ENCODE measurements at regions not wholly inside any gene's neighbourhood (a gene's known extent, or its start where the extent isn't known, plus 50 kb on each side); places are given as distances from the start of the nearest gene placed in this dataset.
"Not testable (repeated sequence)": the region's sequence is repeated elsewhere in the genome, so short reads cannot be mapped to it uniquely, and the experiment has no call there.

- no peak overlapping the region for H3K4me3 ChIP-seq (ENCODE audit: low read depth, low read length)
- DNase-seq (ENCODE audit: low read depth), result no peak
Measured at GRCh38 chr2:149872638-149873150, 285.1 kb upstream of the MMADHC start.

- no peak overlapping the region for H3K4me3 ChIP-seq (ENCODE audit: low read depth, low read length)
- no peak for DNase-seq (ENCODE audit: low read depth)
Measured at GRCh38 chr2:149872041-149872440, 284.5 kb upstream of the MMADHC start.

DNA sequence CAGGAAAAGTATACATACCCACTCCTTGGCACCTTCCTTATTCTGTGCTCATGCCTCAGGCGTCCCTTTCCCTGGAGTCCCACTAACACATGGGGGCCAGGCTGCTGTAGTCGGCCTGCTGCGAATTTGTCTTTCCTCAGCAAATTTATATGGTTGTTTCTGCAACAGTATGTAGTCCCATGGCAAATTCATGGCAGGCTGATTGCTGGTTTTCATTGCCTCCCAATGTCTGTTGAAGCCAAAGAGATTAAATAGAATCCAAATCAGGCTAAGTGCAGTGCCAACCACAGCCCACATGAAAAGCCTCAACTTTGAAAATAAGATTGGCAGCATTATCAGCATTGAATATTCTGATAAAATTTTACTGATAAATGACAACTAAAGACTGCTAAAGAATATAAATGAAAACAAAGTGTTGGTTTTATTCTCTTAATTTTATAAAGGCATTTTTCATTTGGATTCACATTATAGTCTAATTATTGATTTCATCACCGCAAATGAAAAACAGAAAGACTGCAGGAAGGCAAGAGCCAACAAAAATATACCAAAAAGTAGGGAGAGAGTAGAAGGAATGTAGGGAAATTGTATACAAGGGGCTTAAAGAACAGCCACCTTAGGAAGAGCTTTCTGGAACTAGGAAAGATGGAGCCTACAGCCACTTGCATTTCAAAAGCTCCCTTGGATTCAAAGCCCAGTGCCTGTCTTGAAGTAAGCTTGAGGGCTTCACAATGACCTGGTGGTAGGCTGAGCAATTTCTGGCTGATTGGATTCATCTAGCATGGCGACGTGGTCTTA, 283.7 kb upstream of the MMADHC start:
- H3K4me3 ChIP-seq (ENCODE audit: low read depth, low read length), result no peak overlapping the region
- no peak for DNase-seq (ENCODE audit: low read depth)

DNA sequence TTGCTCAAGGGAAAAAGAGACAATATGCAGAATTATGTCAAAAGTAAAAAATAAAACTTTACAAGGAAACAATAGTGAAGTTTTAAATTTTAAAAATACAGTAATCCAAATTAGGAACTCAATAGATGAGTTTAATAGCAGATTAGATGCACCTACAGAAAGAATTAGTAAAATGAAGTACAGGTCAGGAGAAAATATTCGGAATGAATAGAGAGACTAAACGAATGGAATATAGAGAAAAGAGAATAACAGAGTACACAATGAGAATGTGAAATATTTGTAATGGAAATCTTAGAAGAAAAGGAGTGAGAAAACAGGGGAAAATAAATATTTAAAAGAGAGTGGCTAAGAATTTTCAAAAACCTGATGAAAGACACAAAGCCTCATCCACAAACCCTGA, 275.7 kb upstream of the MMADHC start:
- H3K4me3 ChIP-seq (ENCODE audit: low read depth, low read length), result no peak overlapping the region

GRCh38 chr2:149861034-149861433, 273.5 kb upstream of the MMADHC start:
- H3K4me3 ChIP-seq (ENCODE audit: low read depth, low read length), result no peak overlapping the region
- no peak for DNase-seq (ENCODE audit: low read depth)

More for the DNA sequence above, 275.7 kb upstream of the MMADHC start:
- no peak for DNase-seq (ENCODE audit: low read depth)

GRCh38 chr2:149860276-149860921, 272.8 kb upstream of the MMADHC start:
- H3K4me3 ChIP-seq (ENCODE audit: low read depth, low read length), result no peak overlapping the region
- peak; percentile 70 for DNase-seq (ENCODE audit: low read depth)

DNA sequence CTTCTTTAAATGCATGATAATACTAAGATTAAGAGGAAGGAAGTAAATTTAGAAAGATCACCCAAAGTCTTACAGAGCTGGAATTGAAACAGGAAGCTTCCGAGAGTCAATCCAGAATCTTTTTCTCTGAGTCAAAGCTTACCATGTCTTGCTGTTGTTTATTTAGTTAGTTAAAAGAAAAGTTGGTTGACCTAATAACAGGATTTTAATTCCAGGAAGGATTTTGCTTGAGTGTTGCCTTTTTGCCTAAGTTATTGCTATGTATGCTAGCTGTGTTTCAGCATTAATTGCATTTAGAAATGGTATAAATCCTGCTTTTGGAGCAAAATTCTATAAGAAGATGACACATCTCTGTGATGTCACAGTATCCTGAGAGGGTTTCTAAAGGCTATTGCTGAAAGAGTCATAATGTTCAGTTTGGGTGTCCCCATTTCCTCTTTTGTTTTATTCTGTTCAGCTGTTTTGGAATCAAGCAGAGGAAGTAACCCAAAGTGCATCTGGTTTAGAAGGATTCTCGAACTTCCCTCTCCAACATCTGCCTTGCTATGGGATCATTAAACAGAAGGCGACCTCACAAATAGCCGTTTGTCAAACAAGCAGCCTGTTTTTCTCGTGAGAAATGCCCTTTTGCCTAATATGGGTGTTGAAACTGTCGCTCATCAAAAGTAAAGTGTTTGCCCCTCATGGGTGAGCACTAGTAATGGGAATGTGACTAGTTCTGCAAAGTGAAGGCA, 271.5 kb upstream of the MMADHC start:
- H3K4me3 ChIP-seq (ENCODE audit: low read depth, low read length), result no peak overlapping the region
- DNase-seq (ENCODE audit: low read depth), result peak; percentile 39

DNA sequence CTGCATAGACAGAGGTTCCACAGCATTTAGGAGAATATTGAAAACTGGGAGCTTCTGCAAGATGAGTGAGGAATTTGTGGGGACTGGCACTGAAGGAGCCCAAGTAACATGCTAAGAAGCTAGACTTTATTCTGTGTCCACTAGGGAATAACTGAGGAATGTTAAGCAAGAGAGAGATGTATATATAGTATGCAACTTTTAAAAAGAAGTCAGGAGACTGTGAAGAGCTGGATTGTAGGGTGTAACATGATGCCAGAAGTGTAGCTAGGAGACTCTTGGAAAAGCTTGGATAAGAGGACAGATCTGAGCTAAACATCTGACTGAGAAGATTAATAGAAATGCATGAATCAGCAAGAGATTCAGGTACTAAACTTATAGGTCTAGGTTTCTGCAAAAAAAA, 270.6 kb upstream of the MMADHC start:
- no peak overlapping the region for H3K4me3 ChIP-seq (ENCODE audit: low read depth, low read length)
- DNase-seq (ENCODE audit: low read depth), result peak; percentile 57

DNA sequence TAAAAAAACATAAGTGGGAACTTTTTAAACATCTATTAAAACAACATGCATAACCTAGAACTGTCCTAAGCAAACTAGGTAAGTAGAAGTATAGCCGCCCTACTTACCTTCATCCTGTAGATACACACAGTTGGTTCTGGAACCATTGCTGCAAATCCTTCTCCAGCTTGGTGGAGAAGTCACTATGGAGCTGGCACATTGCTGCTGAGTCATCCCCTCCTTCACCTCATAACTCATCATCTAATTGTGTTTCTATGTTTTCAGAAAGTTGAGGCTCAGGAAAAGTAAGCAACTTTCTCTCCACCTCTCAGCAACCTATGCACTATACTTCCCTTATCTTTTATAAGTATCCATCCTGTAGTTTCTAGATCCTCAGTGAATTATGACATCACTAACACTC, 269.8 kb upstream of the MMADHC start:
- no peak for DNase-seq (ENCODE audit: low read depth)
- H3K4me3 ChIP-seq (ENCODE audit: low read depth, low read length), result no peak overlapping the region

DNA sequence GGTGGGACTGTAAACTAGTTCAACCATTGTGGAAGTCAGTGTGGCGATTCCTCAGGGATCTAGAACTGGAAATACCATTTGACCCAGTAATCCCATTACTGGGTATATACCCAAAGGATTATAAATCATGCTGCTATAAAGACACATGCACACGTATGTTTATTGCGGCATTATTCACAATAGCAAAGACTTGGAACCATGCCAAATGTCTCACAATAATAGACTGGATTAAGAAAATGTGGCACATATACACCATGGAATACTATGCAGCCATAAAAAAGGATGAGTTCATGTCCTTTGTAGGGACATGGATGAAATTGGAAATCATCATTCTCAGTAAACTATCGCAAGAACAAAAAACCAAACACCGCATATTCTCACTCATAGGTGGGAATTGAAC, 268.3 kb upstream of the MMADHC start:
- H3K4me3 ChIP-seq (ENCODE audit: low read depth, low read length); DNase-seq (ENCODE audit: low read depth): not testable (repeated sequence)

GRCh38 chr2:149849591-149849990, 262.0 kb upstream of the MMADHC start:
- no peak overlapping the region for H3K4me3 ChIP-seq (ENCODE audit: low read depth, low read length)
- no peak for DNase-seq (ENCODE audit: low read depth)

DNA sequence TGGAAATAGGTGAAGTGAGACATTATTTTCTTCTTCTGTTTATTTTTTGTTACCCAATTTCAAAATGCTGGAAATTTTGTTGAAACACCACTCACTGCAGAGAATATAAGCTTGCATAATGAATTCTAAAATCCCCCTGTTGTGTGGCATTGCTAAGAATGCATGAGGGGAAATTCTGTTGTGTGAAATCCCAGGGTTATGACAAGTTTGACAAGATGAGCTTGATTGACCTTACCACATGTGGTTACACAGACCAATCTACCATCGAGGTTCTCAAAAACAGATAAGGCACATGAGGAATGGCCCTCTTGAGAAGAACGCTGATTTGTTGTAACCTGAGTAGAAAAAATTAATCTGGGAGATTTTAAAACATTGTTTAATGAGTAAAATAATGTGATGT, 261.6 kb upstream of the MMADHC start:
- no peak for DNase-seq (ENCODE audit: low read depth)

GRCh38 chr2:149841396-149841795, 253.8 kb upstream of the MMADHC start:
- no peak for DNase-seq (ENCODE audit: low read depth)
- H3K4me3 ChIP-seq (ENCODE audit: low read depth, low read length), result no peak overlapping the region

More for the DNA sequence above, 261.6 kb upstream of the MMADHC start:
- no peak overlapping the region for H3K4me3 ChIP-seq (ENCODE audit: low read depth, low read length)

GRCh38 chr2:149832324-149832723, 244.7 kb upstream of the MMADHC start:
- DNase-seq (ENCODE audit: low read depth), result no peak

DNA sequence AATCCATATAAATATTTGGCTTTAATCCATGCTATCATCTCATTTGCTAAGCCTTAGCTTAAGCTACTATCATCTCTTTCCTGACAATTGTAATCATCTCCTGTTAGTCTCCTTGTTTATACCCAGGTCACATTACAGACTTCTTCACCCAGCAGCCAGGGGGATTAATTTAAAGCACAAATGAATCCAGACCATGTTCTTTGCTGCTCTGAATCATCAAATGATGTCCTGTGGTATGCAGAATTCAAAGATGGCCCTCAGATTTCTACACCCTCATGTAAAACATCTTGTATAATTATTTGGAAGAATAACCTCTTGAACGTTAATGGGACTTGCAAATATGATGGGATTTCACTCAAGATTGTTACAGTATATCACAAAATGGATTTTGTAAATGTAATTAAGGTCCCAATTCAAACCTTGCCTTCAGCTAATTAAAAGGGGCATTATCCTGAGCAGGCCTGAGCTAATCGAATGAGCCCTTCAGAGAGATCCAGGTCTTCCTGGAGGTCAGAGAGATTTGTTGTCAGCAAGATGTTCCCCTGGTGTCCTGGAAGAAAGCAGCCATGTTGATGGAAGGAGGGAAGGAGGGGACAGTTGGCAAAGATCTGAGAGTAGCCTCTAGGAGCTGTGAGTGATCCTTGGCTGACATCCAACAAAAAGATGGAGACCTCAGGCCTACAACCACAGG, 241.1 kb upstream of the MMADHC start:
- no peak overlapping the region for H3K4me3 ChIP-seq (ENCODE audit: low read depth, low read length)
- DNase-seq (ENCODE audit: low read depth), result peak; percentile 11

More at GRCh38 chr2:149832324-149832723, 244.7 kb upstream of the MMADHC start:
- no peak overlapping the region for H3K4me3 ChIP-seq (ENCODE audit: low read depth, low read length)

GRCh38 chr2:149827585-149828126, 240.1 kb upstream of the MMADHC start:
- DNase-seq (ENCODE audit: low read depth), result no peak

DNA sequence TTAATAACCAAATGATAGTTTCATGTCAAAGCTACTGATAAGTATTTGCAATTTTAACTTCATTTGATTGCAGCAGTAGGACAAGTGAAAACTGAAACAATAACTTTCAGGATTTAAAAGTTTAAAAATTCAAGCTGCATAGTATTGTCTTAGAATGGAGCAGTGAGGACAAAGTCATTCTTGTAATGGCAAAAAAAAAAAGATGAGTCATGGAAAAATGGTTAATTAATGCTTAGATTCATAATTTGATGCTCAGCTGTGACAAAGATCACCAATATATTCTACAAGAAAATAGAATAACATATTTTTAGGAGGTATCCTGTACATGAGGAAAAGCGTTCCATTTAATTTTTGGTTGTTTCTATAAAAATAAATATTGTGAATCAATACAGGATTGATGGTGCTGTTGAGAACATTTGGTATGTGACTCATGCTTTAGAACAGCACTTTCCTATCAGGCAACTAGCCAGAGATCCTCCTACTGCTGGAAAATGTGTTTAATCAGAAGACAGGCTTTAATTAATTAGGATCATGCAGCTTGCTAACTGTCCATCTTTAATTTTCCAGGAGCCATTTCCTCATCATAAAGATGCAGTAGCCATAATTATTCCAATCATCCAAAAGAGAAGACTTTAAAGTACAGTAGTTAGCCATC, 239.0 kb upstream of the MMADHC start:
- H3K4me3 ChIP-seq (ENCODE audit: low read depth, low read length), result no peak overlapping the region
- peak; percentile 5 for DNase-seq (ENCODE audit: low read depth)

More at GRCh38 chr2:149827585-149828126, 240.1 kb upstream of the MMADHC start:
- no peak overlapping the region for H3K4me3 ChIP-seq (ENCODE audit: low read depth, low read length)

DNA sequence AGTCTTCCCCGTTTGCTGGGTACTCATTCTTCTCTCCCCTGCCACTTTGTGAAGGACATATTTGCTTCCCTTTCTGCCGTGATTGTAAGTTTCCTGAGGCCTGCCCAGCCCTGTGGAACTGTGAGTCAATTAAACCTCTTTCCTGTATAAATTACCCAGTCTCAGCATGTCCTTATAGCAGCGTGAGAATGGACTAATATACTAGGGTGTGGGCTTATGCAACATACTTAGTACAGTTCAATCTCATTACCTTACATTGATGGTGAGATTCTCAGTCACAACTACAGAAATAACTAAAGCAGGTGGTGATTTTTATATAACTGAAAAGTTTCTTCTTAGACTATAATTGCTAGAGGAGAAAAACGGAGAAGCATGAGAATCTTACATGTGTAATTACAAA, 237.9 kb upstream of the MMADHC start:
- H3K4me3 ChIP-seq (ENCODE audit: low read depth, low read length), result no peak overlapping the region
- DNase-seq (ENCODE audit: low read depth), result no peak

GRCh38 chr2:149824136-149824535, 236.6 kb upstream of the MMADHC start:
- no peak for DNase-seq (ENCODE audit: low read depth)
- H3K4me3 ChIP-seq (ENCODE audit: low read depth, low read length), result no peak overlapping the region

Measured in skeletal muscle cell (primary cell).